H1 (cell line): ENCODE measurements at regions not wholly inside any gene's neighbourhood (a gene's known extent, or its start where the extent isn't known, plus 50 kb on each side); places are given as distances from the start of the nearest gene placed in this dataset.

Source experiments
- CTCF ChIA-PET: fragments of 300-600 bp; sonication (Branson Sonifier 250); formaldehyde crosslinking; loops from one replicate; lab custom pipeline; 2021; ENCODE audit not compliant: partially characterized antibody; lab: Charles Lee
- POLR2A ChIA-PET: fragments of 300-600 bp; sonication (Branson Sonifier 250); formaldehyde crosslinking; loops from one replicate; lab custom pipeline; 2021; ENCODE audit warnings: inconsistent platforms; ENCODE audit not compliant: partially characterized antibody; lab: Charles Lee
- DNase-seq, 2 experiments: peaks; one replicate each; pipeline versions ENCODE4 v3.0.0 to v3.0.0-alpha.2; 2010 to 2022; ENCODE audit warnings: low spot score in 2 of 2, low read depth in 1 of 2, mixed read lengths in 1 of 2
- FAIRE-seq: peaks from 2 replicates; lab custom pipeline; 2011; peaks lifted over from hg19 to GRCh38; lab: Jason Lieb, UNC
- H2AFZ ChIP-seq: 2 replicates; pipeline ENCODE4 v1.8.1; 2012; ENCODE audit warnings: low read length, inconsistent platforms
- H2AK5ac ChIP-seq: 2 replicates; pipeline ENCODE4 v1.6.1; 2013; ENCODE audit warnings: low read depth, low read length
- H2BK120ac ChIP-seq: replicated peaks from 2 replicates; pipeline ENCODE3; 2013; ENCODE audit warnings: low read depth, low read length, inconsistent platforms
- H2BK12ac ChIP-seq: 2 replicates; pipeline ENCODE4 v1.6.1; 2013; ENCODE audit warnings: low read depth, low read length
- H2BK15ac ChIP-seq: 2 replicates; pipeline ENCODE4 v1.6.1; 2013; ENCODE audit warnings: low read length
- H2BK20ac ChIP-seq: 2 replicates; pipeline ENCODE4 v1.6.1; 2013; ENCODE audit warnings: low read length
- H2BK5ac ChIP-seq: 2 replicates; pipeline ENCODE4 v1.6.1; 2013; ENCODE audit warnings: low read depth, low read length
- H3K14ac ChIP-seq: 2 replicates; pipeline ENCODE4 v1.6.1; 2013; ENCODE audit warnings: inconsistent platforms; ENCODE audit not compliant: insufficient read length
- H3K18ac ChIP-seq: 2 replicates; pipeline ENCODE4 v1.6.1; 2013; ENCODE audit warnings: low read length; ENCODE audit errors: extremely low read depth
- H3K23ac ChIP-seq: 2 replicates; pipeline ENCODE4 v1.6.1; 2013; ENCODE audit warnings: inconsistent platforms; ENCODE audit not compliant: insufficient read length
- H3K23me2 ChIP-seq: 2 replicates; pipeline ENCODE4 v1.6.1; 2013; ENCODE audit warnings: low read depth, low read length
- H3K27ac ChIP-seq: 2 replicates; pipeline ENCODE4 v1.6.1; 2011; ENCODE audit warnings: low read depth, low read length, inconsistent platforms
- H3K27me3 ChIP-seq, 4 experiments: replicated peaks in 1 of 4; 1 replicate in 1 of 4; 2 replicates in 3 of 4; pipeline versions ENCODE4 v1.6.1 to v1.8.1; 2011 to 2013; ENCODE audit warnings: low read length in 3 of 4, mild to moderate bottlenecking in 3 of 4, inconsistent platforms in 2 of 4, mixed read lengths in 2 of 4, moderate library complexity in 1 of 4; ENCODE audit not compliant: control insufficient read depth in 3 of 4, insufficient read depth in 3 of 4; ENCODE audit errors: extremely low read depth in 1 of 4
- H3K36me3 ChIP-seq, 4 experiments: 2 replicates each; pipeline versions ENCODE4 v1.6.1 to v1.8.1; 2011 to 2013; ENCODE audit warnings: mild to moderate bottlenecking in 4 of 4, low read length in 3 of 4, moderate library complexity in 2 of 4, control low read depth in 1 of 4, inconsistent platforms in 1 of 4; ENCODE audit not compliant: insufficient read depth in 4 of 4, control insufficient read depth in 2 of 4
- H3K4ac ChIP-seq: replicated peaks from 2 replicates; pipeline ENCODE3; 2013; ENCODE audit warnings: low read length, low read depth, mixed read lengths, inconsistent platforms; ENCODE audit not compliant: insufficient read length
- H3K4me1 ChIP-seq, 4 experiments: replicated peaks in 1 of 4; 1 replicate in 1 of 4; 2 replicates in 3 of 4; pipeline versions ENCODE4 v1.6.1 to v1.8.1; 2011 to 2013; ENCODE audit warnings: low read length in 3 of 4, inconsistent platforms in 2 of 4, mixed read lengths in 1 of 4; ENCODE audit not compliant: insufficient read depth in 4 of 4, control insufficient read depth in 3 of 4
- H3K4me2 ChIP-seq, 2 experiments: 2 replicates each; pipeline versions ENCODE4 v1.6.1 to v1.8.1; 2011 to 2013; ENCODE audit warnings: low read depth in 2 of 2, low read length in 2 of 2, control low read depth in 1 of 2, inconsistent platforms in 1 of 2, mild to moderate bottlenecking in 1 of 2; ENCODE audit not compliant: insufficient read depth in 1 of 2
- H3K4me3 ChIP-seq, 4 experiments: fragments of 200-600, 300-600 bp in 1 of 4; sonication (generic), shearing (Covaris generic), sonication (Bioruptor Twin) in 1 of 4; 2 replicates each; pipeline versions ENCODE4 v1.5.1 to v1.8.1; 2011 to 2016; ENCODE audit warnings: low read length in 4 of 4, low read depth in 3 of 4, control low read depth in 2 of 4, inconsistent platforms in 2 of 4, mild to moderate bottlenecking in 2 of 4, mixed read lengths in 1 of 4, moderate library complexity in 1 of 4; ENCODE audit not compliant: insufficient read depth in 2 of 4; ENCODE audit errors: extremely low read depth in 1 of 4
- H3K56ac ChIP-seq: replicated peaks from 2 replicates; pipeline ENCODE3; 2013; ENCODE audit warnings: low read depth, mild to moderate bottlenecking, mixed read lengths, low read length, inconsistent platforms; ENCODE audit not compliant: insufficient read length
- H3K79me1 ChIP-seq: 2 replicates; pipeline ENCODE4 v1.6.1; 2013; ENCODE audit warnings: low read depth, low read length, control low read depth
- H3K79me2 ChIP-seq, 2 experiments: 2 replicates each; pipeline versions ENCODE4 v1.6.1 to v1.8.1; 2012 to 2013; ENCODE audit warnings: low read length in 2 of 2, mild to moderate bottlenecking in 2 of 2, inconsistent platforms in 1 of 2; ENCODE audit not compliant: insufficient read depth in 2 of 2, control insufficient read depth in 1 of 2
- H3K9ac ChIP-seq, 4 experiments: replicated peaks in 1 of 4; 1 replicate in 1 of 4; 2 replicates in 3 of 4; pipeline versions ENCODE4 v1.6.1 to v1.8.1; 2011 to 2013; ENCODE audit warnings: low read depth in 3 of 4, low read length in 3 of 4, control low read depth in 2 of 4, mild to moderate bottlenecking in 2 of 4, moderate library complexity in 2 of 4, inconsistent platforms in 1 of 4; ENCODE audit errors: extremely low read depth in 1 of 4
- H3K9me3 ChIP-seq, 2 experiments: 2 replicates each; pipeline versions ENCODE4 v1.6.1 to v1.8.1; 2012 to 2013; ENCODE audit warnings: mild to moderate bottlenecking in 2 of 2, moderate library complexity in 2 of 2, control low read depth in 1 of 2, inconsistent platforms in 1 of 2, low read depth in 1 of 2, low read length in 1 of 2, mixed read lengths in 1 of 2; ENCODE audit not compliant: insufficient read depth in 2 of 2
- H4K20me1 ChIP-seq, 2 experiments: replicated peaks in 1 of 2; 2 replicates each; pipeline versions ENCODE3 to v1.8.1; 2011 to 2013; ENCODE audit warnings: inconsistent platforms in 2 of 2, low read length in 2 of 2, mild to moderate bottlenecking in 1 of 2; ENCODE audit not compliant: insufficient read depth in 2 of 2, control insufficient read depth in 1 of 2
- H4K5ac ChIP-seq: 2 replicates; pipeline ENCODE4 v1.6.1; 2013; ENCODE audit warnings: low read length, low read depth, mixed read lengths, inconsistent platforms; ENCODE audit not compliant: insufficient read length
- H4K8ac ChIP-seq: 2 replicates; pipeline ENCODE4 v1.8.0; 2013; ENCODE audit warnings: mild to moderate bottlenecking, moderate library complexity, low read length, inconsistent platforms; ENCODE audit not compliant: insufficient read depth; ENCODE audit errors: extremely low read depth
- H4K91ac ChIP-seq: replicated peaks from 2 replicates; pipeline ENCODE3; 2013; ENCODE audit warnings: low read length, mixed read lengths, inconsistent platforms; ENCODE audit not compliant: insufficient read length
- CEBPB ChIP-seq: IDR thresholded peaks from 2 replicates; pipeline ENCODE4 v1.6.1; 2012; ENCODE audit warnings: low read depth, low read length
- POU5F1 ChIP-seq: IDR thresholded peaks from 2 replicates; pipeline ENCODE4 v1.6.1; 2011; ENCODE audit warnings: low read depth, mild to moderate bottlenecking, low read length, moderate library complexity
- SP4 ChIP-seq: IDR thresholded peaks from 2 replicates; pipeline ENCODE4 v1.6.1; 2012; ENCODE audit warnings: low read length, inconsistent platforms
- WGBS, 2 experiments: shearing (Covaris generic) in 1 of 2; methylation state at CpG; one replicate each; pipeline versions ENCODE4 v1.1.6 to v1.1.7; 2013 to 2015; ENCODE audit warnings: low lambda C conversion rate in 2 of 2, mixed read lengths in 2 of 2, inconsistent platforms in 1 of 2, low coverage in 1 of 2, missing lambda C conversion rate in 1 of 2; ENCODE audit not compliant: insufficient replicate concordance in 2 of 2, insufficient coverage in 1 of 2, insufficient read length in 1 of 2; ENCODE audit errors: extremely low coverage in 1 of 2, missing lambda C conversion rate in 1 of 2; 5-methylcytosine and 5-hydroxymethylcytosine counted together

- Histone ChIP-seq H3K27me3 (no peaks in the 10 kb centered on the region), H3K4me3 (no peak overlapping the region), H2AK5ac (no peak overlapping the region), H3K79me1 (no peaks in the 10 kb centered on the region), H3K9me3 (0 out of 4 replicates have a peak, but pooled peaks cover 0 to 3% of the 10 kb centered on the region in 2 experiments), H4K91ac (no peak overlapping the region), H3K4me1 (no peaks in the 10 kb centered on the region), H3K4ac (no peak overlapping the region), H2BK12ac (no peak overlapping the region), H3K23ac (no peak overlapping the region), H2BK20ac (no peak overlapping the region), H4K20me1 (no peaks in the 10 kb centered on the region), H3K56ac (no peak overlapping the region), H3K4me2 (no peak overlapping the region), H3K79me2 (no peaks in the 10 kb centered on the region), H3K36me3 (no peaks in the 10 kb centered on the region), H4K8ac (no peak overlapping the region)
- POLR2A ChIA-PET = no interaction called here
- CTCF ChIA-PET = interaction anchor here (0.8 to 1.4 kb wide), 3 partner anchors 9 to 140 kb away, joined by 3 to 4 read pairs (median 3); no protein-coding TSS in a partner anchor
- no peak for DNase-seq
- TF ChIP-seq SP4 (no peak), CEBPB (peak; percentile 58; the same call in 1 of the 2 replicates), POU5F1 (no peak)
- TF ChIP-seq, all 59 proteins: peak for 1
- H2BK15ac ChIP-seq = no peak overlapping the region
- H3K23me2 ChIP-seq = no peaks in the 10 kb centered on the region
- H3K14ac ChIP-seq = no peak overlapping the region
- no peak overlapping the region for H2BK5ac ChIP-seq
- H3K18ac ChIP-seq = no peak overlapping the region
- H3K27ac ChIP-seq = no peak overlapping the region
- no peak overlapping the region for H3K9ac ChIP-seq
- no peak overlapping the region for H4K5ac ChIP-seq
- 92% methylated on average over 4 of the region's 4 CpGs; no CpG with 5 or more reads in 1 of the 2 experiments for WGBS, 2 experiments
- no peak for FAIRE-seq
- H2BK120ac ChIP-seq = no peak overlapping the region
- H2AFZ ChIP-seq = no peak overlapping the region
Observed at GRCh38 chr7:13421776-13422175, 567.7 kb downstream of the ETV1 start.
